Right ventricle myocardium superior (tissue), 1 donor: ENCODE measurements at regions not wholly inside any gene's neighbourhood (a gene's known extent, or its start where the extent isn't known, plus 50 kb on each side); places are given as distances from the start of the nearest gene placed in this dataset.
"Not testable (repeated sequence)": the region's sequence is repeated elsewhere in the genome, so short reads cannot be mapped to it uniquely, and the experiment has no call there.

Experiments used
- ATAC-seq: fragments of 200-7000 bp; cut with Tn5 transposase; one replicate; pipeline ENCODE4 v1.9.1; 2020; ENCODE audit warnings: mild to moderate bottlenecking; ENCODE audit not compliant: poor library complexity
- DNase-seq: peaks from one replicate; pipeline ENCODE4 v3.0.0-alpha.2; 2020
- intact Hi-C: fragments of 100-400 bp; cut with DNase I; formaldehyde crosslinking; loops from one replicate; pipeline ENCODE4 v1.11.2; 2022
- donor health status: DM: no; HTN: yes; CAD: no; lungs with severe emphysema.

GRCh38 chr5:144030904-144031303 lies 139.6 kb downstream of the YIPF5 start:
- intact Hi-C loops: no loop called here
- DNase-seq (no peak), ATAC-seq (no peak)

DNA sequence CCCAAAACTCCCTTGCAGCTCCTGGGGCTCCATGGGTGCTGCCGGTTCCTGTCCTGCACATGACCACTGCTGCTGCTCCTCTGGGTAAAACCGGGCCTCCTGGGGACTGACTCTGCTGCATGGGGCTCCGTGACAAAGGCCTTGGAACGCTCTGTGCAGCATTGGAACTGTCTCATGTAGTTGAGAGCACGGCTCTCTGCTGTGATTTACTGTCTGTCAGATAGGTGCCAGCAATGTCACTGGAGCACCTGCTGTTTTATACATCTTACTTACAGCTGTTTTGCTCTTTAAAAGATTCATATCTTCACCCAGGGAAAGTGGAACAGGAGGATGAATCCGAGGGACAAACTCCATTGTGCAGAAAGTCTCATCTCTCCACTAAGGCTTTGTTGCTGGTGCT lies 138.1 kb downstream of the YIPF5 start:
- ATAC-seq (peak; percentile 80), DNase-seq (peak; percentile 44)
- intact Hi-C loops: no loop called here

DNA sequence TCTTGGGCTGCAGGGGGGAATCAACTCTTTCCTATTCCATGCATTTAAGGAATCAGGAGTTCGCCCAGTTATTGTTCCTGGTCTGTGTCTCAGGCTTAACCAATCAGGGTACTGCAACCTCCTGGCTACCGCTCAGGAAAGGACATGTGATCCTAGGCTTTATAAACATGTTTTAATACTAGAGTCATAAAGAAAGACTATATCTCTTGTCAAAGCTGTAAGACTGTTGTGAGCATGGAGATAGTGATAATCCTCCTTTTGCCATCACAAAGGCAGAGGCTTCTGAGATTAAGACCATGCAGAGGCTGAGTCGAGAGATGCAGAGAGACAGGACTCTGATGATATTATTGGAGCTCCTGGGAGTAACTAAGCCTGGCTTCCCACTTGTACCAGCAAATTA lies 137.0 kb downstream of the YIPF5 start:
- intact Hi-C loops: no loop called here
- ATAC-seq (no peak), DNase-seq (no peak)

GRCh38 chr5:144035046-144035740 lies 135.3 kb downstream of the YIPF5 start:
- ATAC-seq (no peak), DNase-seq (no peak)
- intact Hi-C loops: no loop called here

- DNase-seq: no peak
- intact Hi-C loops: no loop called here
- no peak for ATAC-seq
Measured at GRCh38 chr5:144036476-144036875, 134.0 kb downstream of the YIPF5 start.

GRCh38 chr5:144040615-144041305 lies 129.7 kb downstream of the YIPF5 start:
- intact Hi-C loops: no loop called here
- DNase-seq (no peak), ATAC-seq (no peak)

DNA sequence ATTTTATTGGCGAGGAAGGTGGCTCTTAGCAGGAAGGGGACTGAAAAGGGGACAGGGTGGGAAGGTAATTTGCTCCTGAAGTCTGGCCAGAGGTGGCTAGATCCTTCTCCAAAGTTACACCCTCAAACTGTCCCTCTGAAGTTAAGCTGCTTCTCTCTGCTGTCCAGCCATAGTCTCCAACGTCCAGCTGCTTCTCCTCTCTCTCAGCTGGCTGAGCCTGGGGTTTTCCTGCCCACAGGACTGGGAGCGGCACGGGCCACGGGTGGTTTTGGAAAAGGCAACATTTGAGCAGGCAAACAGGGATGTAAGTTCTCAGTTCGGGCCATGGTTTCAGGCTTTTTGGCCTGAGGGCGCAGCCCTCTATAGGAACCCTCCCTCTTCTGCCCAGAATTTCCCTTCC lies 128.3 kb downstream of the YIPF5 start:
- DNase-seq (no peak), ATAC-seq (no peak)
- intact Hi-C loops: no loop called here

DNA sequence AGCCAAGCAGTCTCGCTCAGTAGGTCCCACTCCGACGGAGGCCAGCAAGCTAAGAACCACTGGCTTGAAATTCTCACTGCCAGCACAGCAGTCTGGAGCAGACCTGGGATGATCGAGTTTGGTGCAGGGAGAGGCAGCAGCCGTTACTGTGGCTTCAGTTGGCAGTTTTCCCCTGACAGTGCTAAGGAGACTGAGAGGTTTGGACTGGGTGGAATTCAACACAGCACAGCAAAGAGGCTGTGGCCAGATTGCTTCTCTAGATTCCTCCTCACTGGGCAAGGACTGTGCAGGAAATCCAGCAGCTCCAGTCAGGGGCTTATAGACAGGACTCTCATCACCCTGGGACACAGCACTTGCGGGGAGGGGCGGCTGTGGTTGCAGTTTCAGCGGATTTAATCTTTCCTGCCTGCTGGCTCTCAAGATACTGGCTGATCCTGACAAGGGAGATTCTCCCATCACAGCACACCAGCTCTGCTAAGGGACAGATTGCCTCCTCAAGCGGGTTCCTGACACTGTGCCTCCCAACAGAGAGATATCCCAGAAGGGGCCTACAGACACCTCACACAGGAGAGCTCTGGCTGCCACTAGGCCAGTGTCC lies 122.1 kb downstream of the YIPF5 start:
- intact Hi-C loops: no loop called here
- no peak for ATAC-seq
- no peak for DNase-seq

DNA sequence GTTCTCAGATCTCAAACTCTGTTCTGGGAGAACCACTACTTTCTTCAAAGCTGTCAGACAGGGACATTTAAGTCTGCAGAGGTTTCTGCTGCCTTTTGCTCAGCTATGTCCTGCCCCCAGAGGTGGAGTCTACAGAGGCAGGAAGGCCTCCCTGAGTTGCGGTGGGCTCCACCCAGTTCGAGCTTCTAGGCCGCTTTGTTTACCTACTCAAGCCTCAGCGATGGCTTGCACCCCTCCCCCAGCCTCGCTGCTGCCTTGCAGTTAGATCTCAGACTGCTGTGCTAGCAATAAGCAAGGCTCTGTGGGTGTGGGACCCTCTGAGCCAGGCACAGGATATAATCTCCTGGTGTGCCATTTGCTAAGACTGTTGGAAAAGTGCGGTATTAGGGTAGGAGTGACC lies 115.1 kb downstream of the YIPF5 start:
- DNase-seq, ATAC-seq, intact Hi-C loops: not testable (repeated sequence)

DNA sequence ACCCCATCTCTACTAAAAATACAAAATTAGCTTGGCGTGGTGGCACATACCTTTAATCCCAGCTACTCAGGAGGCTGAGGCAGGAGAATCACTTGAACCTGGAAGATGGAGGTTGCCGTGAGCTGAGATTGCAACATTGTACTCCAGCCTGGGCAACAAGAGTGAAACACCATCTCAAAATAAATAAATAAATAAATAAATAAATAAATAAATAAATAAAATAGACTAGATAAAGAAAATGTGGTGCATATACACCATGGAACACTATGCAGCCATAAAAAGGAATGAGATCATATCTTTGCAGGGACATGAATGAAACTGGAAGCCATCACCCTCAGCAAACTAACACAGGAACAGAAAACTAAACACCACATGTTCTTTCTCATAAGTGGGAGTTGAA lies 110.4 kb downstream of the YIPF5 start:
- intact Hi-C loops, DNase-seq, ATAC-seq: not testable (repeated sequence)

DNA sequence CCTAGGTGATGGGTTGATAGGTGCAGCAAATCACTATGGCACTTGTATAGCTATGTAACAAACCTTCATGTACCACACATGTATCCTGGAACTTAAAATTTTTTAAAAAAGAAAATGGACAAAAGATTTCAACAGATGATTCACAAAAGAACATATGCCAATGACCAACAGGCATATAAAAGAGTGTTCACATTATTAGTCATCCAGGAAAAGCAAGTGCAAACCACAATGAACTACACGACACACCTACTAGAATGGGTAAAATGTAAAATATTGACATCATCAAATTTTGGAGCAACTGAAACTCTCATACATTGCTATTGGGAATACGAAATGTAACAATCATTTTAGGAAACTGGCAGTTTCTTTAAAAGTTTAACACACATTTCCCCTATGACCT lies 109.9 kb downstream of the YIPF5 start:
- intact Hi-C loops: no loop called here
- DNase-seq: no peak
- no peak for ATAC-seq

DNA sequence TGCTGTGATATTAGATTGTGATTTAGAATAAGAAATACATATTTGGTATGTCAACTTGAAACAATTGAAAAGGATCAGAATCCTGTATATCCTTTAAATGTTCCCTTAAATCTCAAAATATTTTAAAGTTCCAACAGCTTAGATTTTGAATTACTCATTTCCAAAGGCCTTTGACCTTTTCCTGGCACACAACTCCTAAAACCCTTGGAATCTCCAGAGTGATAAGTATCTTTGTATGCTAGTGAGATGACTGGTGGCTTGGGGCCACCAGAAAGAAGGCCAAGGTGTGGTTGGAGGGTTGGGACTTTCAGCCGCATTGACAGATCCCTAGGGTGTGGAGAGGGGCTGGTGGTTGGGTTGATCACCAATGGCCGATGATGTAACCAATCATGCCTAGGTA lies 104.7 kb downstream of the YIPF5 start:
- no peak for DNase-seq
- no peak for ATAC-seq
- intact Hi-C loops: no loop called here

GRCh38 chr5:144072518-144072927 lies 97.9 kb downstream of the YIPF5 start:
- ATAC-seq (no peak), DNase-seq (no peak)

GRCh38 chr5:144076521-144077083 lies 93.9 kb downstream of the YIPF5 start:
- intact Hi-C loops: no loop called here
- ATAC-seq: no peak
- DNase-seq: no peak

More at GRCh38 chr5:144072518-144072927, 97.9 kb downstream of the YIPF5 start:
- intact Hi-C loops: no loop called here

- ATAC-seq: no peak
- no peak for DNase-seq
- intact Hi-C loops: no loop called here
Measured at GRCh38 chr5:144083185-144083584, 87.3 kb downstream of the YIPF5 start.

DNA sequence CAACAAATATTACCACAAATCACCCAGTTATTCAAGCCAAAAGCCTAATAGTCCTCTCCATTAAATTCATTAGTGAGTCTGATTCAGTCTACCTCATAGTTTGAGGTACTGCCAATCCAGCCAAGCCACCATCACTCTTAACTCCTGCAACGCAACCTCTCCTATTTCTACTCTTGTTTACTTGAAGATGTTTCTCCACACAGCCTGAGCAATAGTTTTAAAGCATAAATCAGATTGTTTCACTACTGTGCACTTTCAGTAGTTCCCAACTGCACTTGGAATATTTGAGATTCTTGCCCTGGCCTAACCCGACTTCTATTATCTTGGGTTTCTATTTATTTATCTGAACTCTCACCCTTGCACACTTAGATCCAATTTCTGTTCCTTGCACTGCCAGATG lies 85.5 kb downstream of the YIPF5 start:
- no peak for ATAC-seq
- DNase-seq: no peak
- intact Hi-C loops: no loop called here

GRCh38 chr5:144085381-144085780 lies 85.1 kb downstream of the YIPF5 start:
- intact Hi-C loops: no loop called here
- ATAC-seq (no peak), DNase-seq (no peak)

DNA sequence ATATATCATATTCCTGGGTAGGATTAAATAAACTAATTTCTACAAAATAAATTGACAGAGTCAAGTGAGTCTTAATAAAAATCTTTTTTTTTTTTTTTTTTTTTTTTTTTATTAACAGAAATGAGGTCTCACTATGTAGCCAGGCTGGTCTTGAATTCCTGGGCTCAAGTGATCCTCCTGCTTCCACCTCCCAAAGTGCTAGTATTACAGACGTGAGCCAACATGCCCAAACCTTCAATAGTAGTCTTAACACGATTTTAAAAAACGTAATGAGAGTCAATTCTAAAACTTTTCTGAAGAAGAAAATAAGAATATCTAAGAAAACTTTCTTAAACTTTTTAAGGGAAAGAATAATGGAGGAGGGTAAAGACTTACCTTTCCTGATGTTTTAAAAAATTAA lies 84.2 kb downstream of the YIPF5 start:
- ATAC-seq (no peak), DNase-seq (no peak)
- intact Hi-C loops: no loop called here

DNA sequence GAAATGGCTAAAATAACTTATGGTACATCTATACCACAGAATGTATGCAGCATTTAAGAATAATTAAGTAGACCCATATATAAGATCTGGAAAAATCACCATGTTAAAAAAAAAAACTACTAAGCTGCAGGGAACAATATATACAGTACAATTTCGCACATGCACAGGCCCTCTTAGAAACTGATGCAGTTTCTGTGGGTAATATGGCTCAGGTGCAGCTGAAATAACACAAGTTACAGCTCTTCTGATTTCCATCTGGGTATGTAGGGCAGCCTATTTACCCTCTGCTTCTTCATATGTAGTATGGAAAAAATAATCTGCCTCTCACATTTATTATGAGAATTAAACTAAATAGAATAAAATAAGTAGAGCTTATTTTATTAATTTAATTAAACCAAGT lies 82.9 kb downstream of the YIPF5 start:
- no peak for DNase-seq
- no peak for ATAC-seq
- intact Hi-C loops: no loop called here
